ENCODE measurements at regions not wholly inside any gene's neighbourhood (a gene's known extent, or its start where the extent isn't known, plus 50 kb on each side); places are given as distances from the start of the nearest gene placed in this dataset.

DNA sequence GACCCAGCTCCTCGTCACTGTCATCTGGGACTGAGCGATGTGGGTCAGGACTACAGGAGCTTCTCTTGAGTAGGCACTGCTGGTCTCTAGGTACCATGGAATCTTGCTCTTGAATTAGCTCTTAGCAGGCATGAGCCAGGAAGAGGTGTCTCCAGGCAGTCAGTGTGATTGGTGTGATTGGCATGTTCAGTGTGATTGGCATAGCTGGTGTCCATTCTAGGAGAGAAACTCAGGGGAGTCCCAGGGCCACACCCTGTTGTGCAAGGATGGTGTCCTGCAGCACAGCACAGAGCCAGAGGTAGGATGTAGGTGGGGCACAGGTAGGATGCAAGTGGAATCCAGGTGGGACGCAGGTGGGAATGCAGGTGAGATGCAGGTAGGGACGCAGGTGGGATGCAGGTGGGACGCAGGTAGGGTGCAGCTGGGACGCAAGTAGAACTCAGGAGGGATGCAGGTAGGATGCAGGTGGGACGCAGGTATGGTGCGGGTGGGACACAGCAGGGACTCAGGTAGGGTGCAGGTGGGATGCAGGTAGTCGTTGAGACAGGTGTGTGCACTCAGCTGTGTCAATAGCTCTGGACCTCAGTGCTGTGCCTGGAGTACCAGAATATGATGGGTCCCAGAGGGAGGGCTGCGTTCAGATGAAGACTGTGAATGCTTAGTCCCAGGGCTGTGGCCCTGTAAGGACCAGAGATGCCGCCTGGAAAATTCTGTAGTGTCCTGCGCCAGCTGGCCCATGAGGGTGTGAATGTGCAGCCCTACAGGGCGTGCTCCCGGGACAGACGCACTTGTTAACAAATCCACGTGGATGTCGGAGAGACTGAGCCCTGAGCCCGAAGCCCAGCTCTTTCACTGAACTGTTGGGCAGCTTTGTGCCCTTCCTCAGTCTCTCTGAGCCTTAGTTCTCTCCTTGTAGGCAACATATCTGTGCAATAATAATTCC is 248.2 kb upstream of the PITRM1 start:
- TF ChIP-seq POLR2A (IDR thresholded peaks at IDR 0.05), result no peak
- TF ChIP-seq, protein P1, sequence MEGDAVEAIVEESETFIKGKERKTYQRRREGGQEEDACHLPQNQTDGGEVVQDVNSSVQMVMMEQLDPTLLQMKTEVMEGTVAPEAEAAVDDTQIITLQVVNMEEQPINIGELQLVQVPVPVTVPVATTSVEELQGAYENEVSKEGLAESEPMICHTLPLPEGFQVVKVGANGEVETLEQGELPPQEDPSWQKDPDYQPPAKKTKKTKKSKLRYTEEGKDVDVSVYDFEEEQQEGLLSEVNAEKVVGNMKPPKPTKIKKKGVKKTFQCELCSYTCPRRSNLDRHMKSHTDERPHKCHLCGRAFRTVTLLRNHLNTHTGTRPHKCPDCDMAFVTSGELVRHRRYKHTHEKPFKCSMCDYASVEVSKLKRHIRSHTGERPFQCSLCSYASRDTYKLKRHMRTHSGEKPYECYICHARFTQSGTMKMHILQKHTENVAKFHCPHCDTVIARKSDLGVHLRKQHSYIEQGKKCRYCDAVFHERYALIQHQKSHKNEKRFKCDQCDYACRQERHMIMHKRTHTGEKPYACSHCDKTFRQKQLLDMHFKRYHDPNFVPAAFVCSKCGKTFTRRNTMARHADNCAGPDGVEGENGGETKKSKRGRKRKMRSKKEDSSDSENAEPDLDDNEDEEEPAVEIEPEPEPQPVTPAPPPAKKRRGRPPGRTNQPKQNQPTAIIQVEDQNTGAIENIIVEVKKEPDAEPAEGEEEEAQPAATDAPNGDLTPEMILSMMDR (IDR thresholded peaks at IDR 0.05), result no peak
- no peak for TF ChIP-seq EP300 (IDR thresholded peaks at IDR 0.05)
